ENCODE measurements at regions not wholly inside any gene's neighbourhood (a gene's known extent, or its start where the extent isn't known, plus 50 kb on each side); places are given as distances from the start of the nearest gene placed in this dataset.

- TF ChIP-seq CTCF (IDR thresholded peaks at IDR 0.05) (no peak), POLR2A (IDR thresholded peaks at IDR 0.05) (no peak), EP300 (IDR thresholded peaks at IDR 0.05) (no peak)
These were observed 583.0 kb upstream of the ROBO1 start for GRCh38 chr3:80350771-80351170.

Measured in ovary (tissue), 3 donors.